Liver (tissue), 8 donors: ENCODE measurements at regions not wholly inside any gene's neighbourhood (a gene's known extent, or its start where the extent isn't known, plus 50 kb on each side); places are given as distances from the start of the nearest gene placed in this dataset.

ENCODE experiments used
- DNase-seq: peaks from one replicate; pipeline ENCODE4 v3.0.0-alpha.2; 2017; ENCODE audit warnings: low spot score
- H3K27ac ChIP-seq, 2 donors: one replicate each; pipeline ENCODE4 v1.7.0; 2013; ENCODE audit warnings: inconsistent platforms in 2 of 2, low read length in 2 of 2, control low read depth in 1 of 2, low read depth in 1 of 2, mild to moderate bottlenecking in 1 of 2
- H3K27me3 ChIP-seq, 4 donors: one replicate each; pipeline versions ENCODE4 v1.6.1 to v1.7.0; 2013; ENCODE audit warnings: low read length in 3 of 4, inconsistent platforms in 1 of 4, mild to moderate bottlenecking in 1 of 4, moderate library complexity in 1 of 4; ENCODE audit not compliant: control insufficient read depth in 4 of 4, insufficient read depth in 4 of 4
- H3K36me3 ChIP-seq, 4 donors: one replicate each; pipeline versions ENCODE4 v1.6.1 to v1.7.0; 2013; ENCODE audit warnings: low read length in 3 of 4, mild to moderate bottlenecking in 3 of 4, low read depth in 1 of 4, moderate library complexity in 1 of 4; ENCODE audit not compliant: control insufficient read depth in 4 of 4, insufficient read depth in 3 of 4
- H3K4me1 ChIP-seq, 4 donors: one replicate each; pipeline versions ENCODE4 v1.6.1 to v1.7.0; 2013; ENCODE audit warnings: low read length in 3 of 4, mild to moderate bottlenecking in 3 of 4, moderate library complexity in 1 of 4; ENCODE audit not compliant: control insufficient read depth in 4 of 4, insufficient read depth in 4 of 4
- H3K4me3 ChIP-seq, 3 donors: one replicate each; pipeline versions ENCODE4 v1.6.1 to v1.7.0; 2013; ENCODE audit warnings: low read length in 3 of 3, control low read depth in 1 of 3, low read depth in 1 of 3, mild to moderate bottlenecking in 1 of 3
- H3K9ac ChIP-seq, 2 donors: one replicate each; pipeline ENCODE4 v1.7.0; 2013; ENCODE audit warnings: low read length in 2 of 2, mild to moderate bottlenecking in 2 of 2, moderate library complexity in 2 of 2, control low read depth in 1 of 2, low read depth in 1 of 2
- H3K9me3 ChIP-seq, 4 donors: one replicate each; pipeline versions ENCODE4 v1.6.1 to v1.7.0; 2013; ENCODE audit warnings: low read length in 3 of 4; ENCODE audit not compliant: control insufficient read depth in 4 of 4
- CTCF ChIP-seq: fragments of 150-350 bp; IDR thresholded peaks from 2 replicates; pipeline ENCODE4 v1.5.1; 2017; ENCODE audit warnings: improper control_type of control experiment, low read depth, low read length; ENCODE audit not compliant: missing input control
- EGR1 ChIP-seq, 2 donors: IDR thresholded peaks; 2 replicates each; pipeline ENCODE4 v1.6.1; 2016 to 2018; ENCODE audit warnings: antibody characterized with exemption in 2 of 2, low read depth in 2 of 2
- FOXA1 ChIP-seq: IDR thresholded peaks from 2 replicates; pipeline ENCODE4 v1.6.1; 2016; ENCODE audit warnings: antibody characterized with exemption
- FOXA2 ChIP-seq: IDR thresholded peaks from 2 replicates; pipeline ENCODE4 v1.6.1; 2016; ENCODE audit warnings: antibody characterized with exemption
- GABPA ChIP-seq, 2 donors: IDR thresholded peaks in 1 of 2; conservative IDR thresholded peaks in 1 of 2; 2 replicates each; pipeline ENCODE4 v1.6.1; 2016; ENCODE audit warnings: antibody characterized with exemption in 2 of 2, mild to moderate bottlenecking in 1 of 2, moderate library complexity in 1 of 2
- HNF4A ChIP-seq, 2 donors: conservative IDR thresholded peaks; 2 replicates each; pipeline ENCODE4 v1.6.1; 2016; ENCODE audit warnings: antibody characterized with exemption in 2 of 2, mild to moderate bottlenecking in 2 of 2
- HNF4G ChIP-seq: IDR thresholded peaks from 2 replicates; pipeline ENCODE4 v1.6.1; 2016; ENCODE audit warnings: antibody characterized with exemption
- JUND ChIP-seq, 2 donors: IDR thresholded peaks; 2 replicates each; pipeline ENCODE4 v1.6.1; 2016; ENCODE audit warnings: antibody characterized with exemption in 2 of 2
- MAX ChIP-seq: IDR thresholded peaks from 2 replicates; pipeline ENCODE4 v1.6.1; 2016; ENCODE audit warnings: antibody characterized with exemption
- NR2F2 ChIP-seq: IDR thresholded peaks from 2 replicates; pipeline ENCODE4 v1.6.1; 2016; ENCODE audit warnings: antibody characterized with exemption
- RAD21 ChIP-seq, 2 donors: IDR thresholded peaks; 2 replicates each; pipeline ENCODE4 v1.6.1; 2016; ENCODE audit warnings: antibody characterized with exemption in 2 of 2, mild to moderate bottlenecking in 2 of 2
- REST ChIP-seq: IDR thresholded peaks from 2 replicates; pipeline ENCODE4 v1.6.1; 2016; ENCODE audit warnings: antibody characterized with exemption, mild to moderate bottlenecking
- RXRA ChIP-seq, 2 donors: IDR thresholded peaks; 2 replicates each; pipeline ENCODE4 v1.6.1; 2017 to 2018; ENCODE audit warnings: antibody characterized with exemption in 2 of 2, mild to moderate bottlenecking in 1 of 2
- SP1 ChIP-seq: IDR thresholded peaks from 2 replicates; pipeline ENCODE4 v1.6.1; 2018; ENCODE audit warnings: antibody characterized with exemption, mild to moderate bottlenecking
- TAF1 ChIP-seq: conservative IDR thresholded peaks from 2 replicates; pipeline ENCODE4 v1.6.1; 2016; ENCODE audit warnings: antibody characterized with exemption, mild to moderate bottlenecking
- YY1 ChIP-seq: IDR thresholded peaks from 2 replicates; pipeline ENCODE4 v1.6.1; 2016; ENCODE audit warnings: antibody characterized with exemption, mild to moderate bottlenecking
- ZBTB33 ChIP-seq: IDR thresholded peaks from 2 replicates; pipeline ENCODE4 v1.6.1; 2016; ENCODE audit warnings: antibody characterized with exemption
- WGBS: extraction: QIAGEN DNeasy Blood & Tissue Kit; methylation state at CpG from one replicate; pipeline ENCODE4 v1.1.7; 2013; 5-methylcytosine and 5-hydroxymethylcytosine counted together
- donor health status: healthy.
- donor health status: healthy.
- donor health status: healthy.
- donor health status: healthy.
- donor health status: healthy.

GRCh38 chr1:37423810-37424209, 50.6 kb upstream of the ZC3H12A start:
- WGBS: 86% methylated on average over 9 of the region's 9 CpGs
- TF ChIP-seq JUND (IDR thresholded peaks at IDR 0.05) (no peak), GABPA (IDR thresholded peaks at IDR 0.05 in 1 of 2, conservative IDR thresholded peaks at IDR 0.05 in 1 of 2) (no peak), SP1 (no peak), FOXA2 (no peak), REST (no peak), EGR1 (IDR thresholded peaks at IDR 0.05; ENCODE audit: low read depth in 2 of 2) (no peak), YY1 (no peak), RXRA (IDR thresholded peaks at IDR 0.05) (no peak), NR2F2 (no peak), HNF4G (no peak), RAD21 (IDR thresholded peaks at IDR 0.05) (no peak), MAX (no peak)
- no peaks in the 10 kb centered on the region for H3K4me1 ChIP-seq

GRCh38 chr1:37424523-37424922, 49.9 kb upstream of the ZC3H12A start:
- H3K27me3 ChIP-seq: no peaks in the 10 kb centered on the region
- no peak for DNase-seq
- no peak for TF ChIP-seq GABPA (IDR thresholded peaks at IDR 0.05 in 1 of 2, conservative IDR thresholded peaks at IDR 0.05 in 1 of 2)
- TF ChIP-seq RXRA (IDR thresholded peaks at IDR 0.05): no peak
- TF ChIP-seq TAF1: no peak
- no peak for TF ChIP-seq RAD21 (IDR thresholded peaks at IDR 0.05)
- no peak for TF ChIP-seq FOXA1
- no peak for TF ChIP-seq HNF4G
- no peak for TF ChIP-seq HNF4A (conservative IDR thresholded peaks at IDR 0.05)
- no peak for TF ChIP-seq FOXA2
- TF ChIP-seq NR2F2: no peak
- TF ChIP-seq MAX: no peak
- TF ChIP-seq SP1: no peak
- TF ChIP-seq REST: no peak
- no peak for TF ChIP-seq YY1
- TF ChIP-seq CTCF: no peak
- TF ChIP-seq JUND (IDR thresholded peaks at IDR 0.05): no peak
- no peak for TF ChIP-seq ZBTB33
- no peak for TF ChIP-seq EGR1 (IDR thresholded peaks at IDR 0.05; ENCODE audit: low read depth in 2 of 2)
- H3K36me3 ChIP-seq: no peaks in the 10 kb centered on the region
- no peak overlapping the region for H3K9ac ChIP-seq
- H3K4me1 ChIP-seq: no peaks in the 10 kb centered on the region
- WGBS: 34% methylated on average over 1 of the region's 1 CpG
- no peak overlapping the region for H3K27ac ChIP-seq
- H3K4me3 ChIP-seq: no peak overlapping the region
- H3K9me3 ChIP-seq: no peaks in the 10 kb centered on the region

More at GRCh38 chr1:37423810-37424209, 50.6 kb upstream of the ZC3H12A start:
- H3K36me3 ChIP-seq: no peaks in the 10 kb centered on the region
- H3K9me3 ChIP-seq: no peaks in the 10 kb centered on the region
- DNase-seq: no peak
- no peak overlapping the region for H3K27ac ChIP-seq
- no peak overlapping the region for H3K9ac ChIP-seq
- H3K4me3 ChIP-seq: no peak overlapping the region
- no peaks in the 10 kb centered on the region for H3K27me3 ChIP-seq
